ENCODE measurements at regions not wholly inside any gene's neighbourhood (a gene's known extent, or its start where the extent isn't known, plus 50 kb on each side); places are given as distances from the start of the nearest gene placed in this dataset.

DNA sequence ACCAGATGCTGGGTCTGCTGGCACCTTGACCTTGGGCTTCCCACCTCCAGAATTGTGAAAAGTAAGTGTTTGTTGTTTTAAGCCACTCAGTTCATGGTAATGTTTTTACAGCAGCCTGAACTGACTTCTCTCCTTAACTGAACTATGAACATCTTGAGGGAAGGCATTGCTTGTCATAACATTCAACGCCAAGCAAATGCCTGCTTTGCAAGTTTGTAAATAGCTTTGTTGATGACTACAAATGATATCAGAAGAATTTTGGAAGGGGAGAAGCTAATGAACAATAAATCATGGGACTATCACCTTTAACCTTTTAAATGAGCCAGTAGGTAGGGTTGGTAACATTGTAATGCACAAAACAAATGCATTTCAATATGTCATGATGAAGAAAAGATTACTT is 402.4 kb upstream of the ADARB2 start (continued):
- TF ChIP-seq, protein P1, sequence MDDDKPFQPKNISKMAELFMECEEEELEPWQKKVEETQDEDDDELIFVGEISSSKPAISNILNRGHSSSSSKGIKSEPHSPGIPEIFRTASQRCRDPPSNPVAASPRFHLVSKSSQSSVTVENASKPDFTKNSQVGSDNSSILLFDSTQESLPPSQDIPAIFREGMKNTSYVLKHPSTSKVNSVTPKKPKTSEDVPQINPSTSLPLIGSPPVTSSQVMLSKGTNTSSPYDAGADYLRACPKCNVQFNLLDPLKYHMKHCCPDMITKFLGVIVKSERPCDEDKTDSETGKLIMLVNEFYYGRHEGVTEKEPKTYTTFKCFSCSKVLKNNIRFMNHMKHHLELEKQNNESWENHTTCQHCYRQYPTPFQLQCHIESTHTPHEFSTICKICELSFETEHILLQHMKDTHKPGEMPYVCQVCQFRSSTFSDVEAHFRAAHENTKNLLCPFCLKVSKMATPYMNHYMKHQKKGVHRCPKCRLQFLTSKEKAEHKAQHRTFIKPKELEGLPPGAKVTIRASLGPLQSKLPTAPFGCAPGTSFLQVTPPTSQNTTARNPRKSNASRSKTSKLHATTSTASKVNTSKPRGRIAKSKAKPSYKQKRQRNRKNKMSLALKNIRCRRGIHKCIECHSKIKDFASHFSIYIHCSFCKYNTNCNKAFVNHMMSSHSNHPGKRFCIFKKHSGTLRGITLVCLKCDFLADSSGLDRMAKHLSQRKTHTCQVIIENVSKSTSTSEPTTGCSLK (tag by site-specific recombination; IDR thresholded peaks at IDR 0.05) = no peak
- TF ChIP-seq REPIN1 (tag by site-specific recombination; IDR thresholded peaks at IDR 0.05; ENCODE audit: low read depth) (no peak), OSR2 (tag by site-specific recombination; IDR thresholded peaks at IDR 0.05) (no peak), SETDB1 (IDR thresholded peaks at IDR 0.05; ENCODE audit: insufficient read length, low read length) (no peak), ZFP69B (tag by site-specific recombination; IDR thresholded peaks at IDR 0.05) (no peak), ZNF426 (tag by site-specific recombination; IDR thresholded peaks at IDR 0.05) (no peak)

DNA sequence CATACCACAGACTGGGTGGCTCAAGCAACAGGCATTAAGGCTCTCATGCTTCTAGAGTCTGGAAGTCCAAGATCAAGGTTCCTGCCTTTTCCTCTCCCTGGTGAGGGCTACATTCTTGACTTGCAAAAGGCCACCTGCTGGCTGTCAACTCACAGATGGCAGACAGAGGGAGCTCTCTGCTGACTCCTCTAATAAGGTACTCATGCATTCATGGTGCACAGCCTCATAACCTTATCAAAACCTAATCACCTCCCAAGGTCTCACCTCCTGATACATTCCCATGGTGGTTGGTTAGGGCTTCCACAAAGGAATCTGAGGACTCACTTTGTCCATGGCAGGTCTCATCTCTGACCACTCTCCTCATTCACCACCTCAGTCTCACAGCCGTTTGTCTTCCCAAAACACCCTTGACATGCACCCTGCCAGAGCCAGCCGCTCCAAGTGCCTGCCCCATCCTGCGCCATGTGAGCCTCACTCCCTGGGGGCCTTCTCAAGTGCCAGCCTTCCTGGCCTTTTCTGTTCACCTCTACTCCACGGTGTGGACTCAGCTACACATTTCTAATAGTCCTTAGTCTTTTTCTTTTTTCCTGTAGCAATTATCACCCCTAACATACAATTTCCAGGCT is 400.3 kb upstream of the ADARB2 start:
- ChIA-PET CTCF (interaction anchor here (0.6 to 2.7 kb wide), 25 partner anchors 9 to 1861 kb away, joined by 3 to 11 read pairs (median 3); no protein-coding TSS in a partner anchor), POLR2A (interaction anchor here (0.6 kb wide), 1 partner anchor 280 kb away, joined by 3 read pairs; no protein-coding TSS in a partner anchor)
- Histone ChIP-seq H3K4me1 (ENCODE audit: control insufficient read depth, insufficient read depth, low read length) (no peaks in the 10 kb centered on the region), H3K9me3 (ENCODE audit: control insufficient read depth, insufficient read depth, low read depth, low read length) (no peaks in the 10 kb centered on the region), H3K36me3 (ENCODE audit: control insufficient read depth in 2 of 2, insufficient read depth in 1 of 2, low read length in 2 of 2) (no peaks in the 10 kb centered on the region), H3K27ac (ENCODE audit: extremely low read depth, low read depth, low read length) (no peak overlapping the region), H3K4me3 (ENCODE audit: low read depth, low read length) (no peak overlapping the region)
- TF ChIP-seq, protein P2, sequence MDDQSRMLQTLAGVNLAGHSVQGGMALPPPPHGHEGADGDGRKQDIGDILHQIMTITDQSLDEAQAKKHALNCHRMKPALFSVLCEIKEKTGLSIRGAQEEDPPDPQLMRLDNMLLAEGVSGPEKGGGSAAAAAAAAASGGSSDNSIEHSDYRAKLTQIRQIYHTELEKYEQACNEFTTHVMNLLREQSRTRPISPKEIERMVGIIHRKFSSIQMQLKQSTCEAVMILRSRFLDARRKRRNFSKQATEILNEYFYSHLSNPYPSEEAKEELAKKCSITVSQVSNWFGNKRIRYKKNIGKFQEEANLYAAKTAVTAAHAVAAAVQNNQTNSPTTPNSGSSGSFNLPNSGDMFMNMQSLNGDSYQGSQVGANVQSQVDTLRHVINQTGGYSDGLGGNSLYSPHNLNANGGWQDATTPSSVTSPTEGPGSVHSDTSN (CRISPR knock-in tag; IDR thresholded peaks at IDR 0.05) = no peak
- TF ChIP-seq ZNF223 (tag by site-specific recombination; IDR thresholded peaks at IDR 0.05) (no peak), KLF16 (tag by site-specific recombination; IDR thresholded peaks at IDR 0.05) (no peak)

DNA sequence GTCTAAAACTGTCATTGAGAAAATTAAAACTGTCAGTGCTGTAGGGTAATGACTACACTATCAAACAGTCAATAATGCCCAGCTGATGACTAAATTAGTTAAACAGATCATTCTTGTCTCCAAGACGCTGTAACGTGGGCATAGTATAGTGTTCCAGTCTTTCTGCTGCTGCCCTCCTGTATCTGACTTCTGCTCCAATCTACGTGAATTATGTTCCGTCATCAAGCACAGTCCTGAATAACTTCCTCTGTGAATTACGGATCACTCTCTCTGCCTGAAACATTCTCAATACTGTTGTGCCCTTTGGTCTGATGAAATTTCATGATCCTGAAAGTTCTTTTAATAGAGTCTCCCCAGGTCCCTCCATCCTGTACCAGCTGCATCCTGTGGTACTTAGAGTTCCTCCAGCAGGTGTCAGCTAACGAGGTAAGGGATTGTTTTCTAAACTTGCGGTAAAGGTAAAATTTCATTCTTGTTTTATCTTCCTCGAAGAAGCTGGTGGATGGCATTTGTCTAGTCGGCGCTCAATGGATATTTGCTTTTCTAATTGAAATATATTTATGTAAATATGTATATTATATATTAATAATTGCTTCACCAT is 393.5 kb upstream of the ADARB2 start:
- POLR2A ChIA-PET = no interaction called here
- CTCF ChIA-PET = interaction anchor here (0.7 kb wide), 1 partner anchor 114 kb away, joined by 3 read pairs; no protein-coding TSS in a partner anchor
- H3K4me3 ChIP-seq (ENCODE audit: low read depth, low read length) = no peak overlapping the region
- no peak for TF ChIP-seq SALL2 (tag by site-specific recombination; IDR thresholded peaks at IDR 0.05; ENCODE audit: borderline replicate concordance)
- TF ChIP-seq ZFP41 (tag by site-specific recombination; IDR thresholded peaks at IDR 0.05; ENCODE audit: borderline replicate concordance) = no peak
- TF ChIP-seq, protein P3, sequence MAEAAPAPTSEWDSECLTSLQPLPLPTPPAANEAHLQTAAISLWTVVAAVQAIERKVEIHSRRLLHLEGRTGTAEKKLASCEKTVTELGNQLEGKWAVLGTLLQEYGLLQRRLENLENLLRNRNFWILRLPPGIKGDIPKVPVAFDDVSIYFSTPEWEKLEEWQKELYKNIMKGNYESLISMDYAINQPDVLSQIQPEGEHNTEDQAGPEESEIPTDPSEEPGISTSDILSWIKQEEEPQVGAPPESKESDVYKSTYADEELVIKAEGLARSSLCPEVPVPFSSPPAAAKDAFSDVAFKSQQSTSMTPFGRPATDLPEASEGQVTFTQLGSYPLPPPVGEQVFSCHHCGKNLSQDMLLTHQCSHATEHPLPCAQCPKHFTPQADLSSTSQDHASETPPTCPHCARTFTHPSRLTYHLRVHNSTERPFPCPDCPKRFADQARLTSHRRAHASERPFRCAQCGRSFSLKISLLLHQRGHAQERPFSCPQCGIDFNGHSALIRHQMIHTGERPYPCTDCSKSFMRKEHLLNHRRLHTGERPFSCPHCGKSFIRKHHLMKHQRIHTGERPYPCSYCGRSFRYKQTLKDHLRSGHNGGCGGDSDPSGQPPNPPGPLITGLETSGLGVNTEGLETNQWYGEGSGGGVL (tag by site-specific recombination; IDR thresholded peaks at IDR 0.05) = no peak
- no peak for TF ChIP-seq SP7 (tag by site-specific recombination; IDR thresholded peaks at IDR 0.05)
- no peak for TF ChIP-seq TCF7L2 (IDR thresholded peaks at IDR 0.05; ENCODE audit: borderline replicate concordance, low read depth, low read length)
- TF ChIP-seq ZNF664 (tag by site-specific recombination; IDR thresholded peaks at IDR 0.05) = no peak
- no peak for TF ChIP-seq KLF8 (tag by site-specific recombination; IDR thresholded peaks at IDR 0.05)
- TF ChIP-seq, protein P4, sequence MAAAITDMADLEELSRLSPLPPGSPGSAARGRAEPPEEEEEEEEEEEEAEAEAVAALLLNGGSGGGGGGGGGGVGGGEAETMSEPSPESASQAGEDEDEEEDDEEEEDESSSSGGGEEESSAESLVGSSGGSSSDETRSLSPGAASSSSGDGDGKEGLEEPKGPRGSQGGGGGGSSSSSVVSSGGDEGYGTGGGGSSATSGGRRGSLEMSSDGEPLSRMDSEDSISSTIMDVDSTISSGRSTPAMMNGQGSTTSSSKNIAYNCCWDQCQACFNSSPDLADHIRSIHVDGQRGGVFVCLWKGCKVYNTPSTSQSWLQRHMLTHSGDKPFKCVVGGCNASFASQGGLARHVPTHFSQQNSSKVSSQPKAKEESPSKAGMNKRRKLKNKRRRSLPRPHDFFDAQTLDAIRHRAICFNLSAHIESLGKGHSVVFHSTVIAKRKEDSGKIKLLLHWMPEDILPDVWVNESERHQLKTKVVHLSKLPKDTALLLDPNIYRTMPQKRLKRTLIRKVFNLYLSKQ (tag by site-specific recombination; IDR thresholded peaks at IDR 0.05; ENCODE audit: borderline replicate concordance) = no peak
- TF ChIP-seq ZNF223 (tag by site-specific recombination; IDR thresholded peaks at IDR 0.05) = no peak
- TF ChIP-seq ZNF621 (tag by site-specific recombination; IDR thresholded peaks at IDR 0.05) = no peak
- TF ChIP-seq, protein P5, sequence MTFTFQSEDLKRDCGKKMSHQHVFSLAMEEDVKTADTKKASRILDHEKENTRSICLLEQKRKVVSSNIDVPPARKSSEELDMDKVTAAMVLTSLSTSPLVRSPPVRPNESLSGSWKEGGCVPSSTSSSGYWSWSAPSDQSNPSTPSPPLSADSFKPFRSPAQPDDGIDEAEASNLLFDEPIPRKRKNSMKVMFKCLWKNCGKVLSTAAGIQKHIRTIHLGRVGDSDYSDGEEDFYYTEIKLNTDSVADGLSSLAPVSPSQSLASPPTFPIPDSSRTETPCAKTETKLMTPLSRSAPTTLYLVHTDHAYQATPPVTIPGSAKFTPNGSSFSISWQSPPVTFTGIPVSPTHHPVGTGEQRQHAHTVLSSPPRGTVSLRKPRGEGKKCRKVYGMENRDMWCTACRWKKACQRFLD (tag by site-specific recombination; IDR thresholded peaks at IDR 0.05) = no peak
- TF ChIP-seq ZNF404 (tag by site-specific recombination; IDR thresholded peaks at IDR 0.05) = no peak
- TF ChIP-seq ZNF366 (tag by site-specific recombination; conservative IDR thresholded peaks at IDR 0.05) = no peak
- TF ChIP-seq ZNF433 (tag by site-specific recombination; IDR thresholded peaks at IDR 0.05; ENCODE audit: low read depth) = no peak
- no peak for TF ChIP-seq ZNF350 (tag by site-specific recombination; IDR thresholded peaks at IDR 0.05)

More for the DNA sequence above, 393.5 kb upstream of the ADARB2 start:
- Histone ChIP-seq H3K9me3 (ENCODE audit: control insufficient read depth, insufficient read depth, low read depth, low read length) (no peaks in the 10 kb centered on the region), H3K4me1 (ENCODE audit: control insufficient read depth, insufficient read depth, low read length) (no peaks in the 10 kb centered on the region), H3K27ac (ENCODE audit: extremely low read depth, low read depth, low read length) (no peak overlapping the region), H3K36me3 (ENCODE audit: control insufficient read depth in 2 of 2, insufficient read depth in 1 of 2, low read length in 2 of 2) (no peaks in the 10 kb centered on the region)
